GM12875 (cell line): ENCODE measurements at regions not wholly inside any gene's neighbourhood (a gene's known extent, or its start where the extent isn't known, plus 50 kb on each side); places are given as distances from the start of the nearest gene placed in this dataset.
"Not testable (repeated sequence)": the region's sequence is repeated elsewhere in the genome, so short reads cannot be mapped to it uniquely, and the experiment has no call there.

Experiments used
- H3K4me3 ChIP-seq: one replicate; pipeline ENCODE4 v1.5.1; 2011; ENCODE audit warnings: low read depth, low read length, control low read depth
- TF ChIP-seq, protein P1 (sequence below): IDR thresholded peaks from 2 replicates; pipeline ENCODE4 v1.5.1; 2011; ENCODE audit warnings: low read depth, mild to moderate bottlenecking, control low read depth, inconsistent platforms, low read length, moderate library complexity, borderline replicate concordance; ENCODE audit not compliant: insufficient read depth

DNA sequence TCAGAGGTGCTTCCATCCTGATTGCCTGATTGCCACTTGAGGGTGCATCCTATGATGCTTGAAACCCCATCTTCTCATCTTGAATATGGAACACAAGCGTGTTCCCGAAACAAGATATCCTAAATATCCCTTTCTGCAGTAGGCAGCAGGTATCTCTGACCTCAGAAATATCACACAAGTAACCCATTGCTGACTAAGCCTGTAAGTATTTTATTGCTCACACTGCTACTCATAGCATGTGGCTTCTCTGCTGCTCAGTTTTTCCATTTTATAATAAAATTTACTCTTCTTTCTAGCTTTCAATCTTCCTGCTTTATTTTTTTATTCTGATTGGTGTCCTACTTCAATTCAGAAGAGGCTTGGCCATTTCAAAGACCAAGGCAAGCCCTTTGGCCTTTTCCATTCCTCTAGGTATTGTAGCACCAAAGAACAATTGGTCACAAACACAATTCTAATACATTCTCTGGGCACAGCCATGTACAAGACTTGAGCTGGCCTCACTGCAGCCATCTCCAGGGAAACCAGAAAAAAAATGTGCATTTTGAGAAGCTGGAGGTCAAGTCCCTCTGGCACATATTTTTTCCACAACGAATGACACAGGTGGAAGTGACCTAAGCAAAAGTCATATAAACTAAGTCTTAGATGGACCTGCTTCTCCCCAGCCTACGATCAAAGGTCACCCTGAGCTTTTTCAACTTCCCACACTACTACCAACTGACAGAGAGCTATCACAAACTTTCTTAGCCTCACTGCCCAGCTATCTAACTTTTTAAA lies 107.0 kb downstream of the OR13H1 start:
- no peak overlapping the region for H3K4me3 ChIP-seq
- TF ChIP-seq, protein P1, sequence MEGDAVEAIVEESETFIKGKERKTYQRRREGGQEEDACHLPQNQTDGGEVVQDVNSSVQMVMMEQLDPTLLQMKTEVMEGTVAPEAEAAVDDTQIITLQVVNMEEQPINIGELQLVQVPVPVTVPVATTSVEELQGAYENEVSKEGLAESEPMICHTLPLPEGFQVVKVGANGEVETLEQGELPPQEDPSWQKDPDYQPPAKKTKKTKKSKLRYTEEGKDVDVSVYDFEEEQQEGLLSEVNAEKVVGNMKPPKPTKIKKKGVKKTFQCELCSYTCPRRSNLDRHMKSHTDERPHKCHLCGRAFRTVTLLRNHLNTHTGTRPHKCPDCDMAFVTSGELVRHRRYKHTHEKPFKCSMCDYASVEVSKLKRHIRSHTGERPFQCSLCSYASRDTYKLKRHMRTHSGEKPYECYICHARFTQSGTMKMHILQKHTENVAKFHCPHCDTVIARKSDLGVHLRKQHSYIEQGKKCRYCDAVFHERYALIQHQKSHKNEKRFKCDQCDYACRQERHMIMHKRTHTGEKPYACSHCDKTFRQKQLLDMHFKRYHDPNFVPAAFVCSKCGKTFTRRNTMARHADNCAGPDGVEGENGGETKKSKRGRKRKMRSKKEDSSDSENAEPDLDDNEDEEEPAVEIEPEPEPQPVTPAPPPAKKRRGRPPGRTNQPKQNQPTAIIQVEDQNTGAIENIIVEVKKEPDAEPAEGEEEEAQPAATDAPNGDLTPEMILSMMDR, result no peak

DNA sequence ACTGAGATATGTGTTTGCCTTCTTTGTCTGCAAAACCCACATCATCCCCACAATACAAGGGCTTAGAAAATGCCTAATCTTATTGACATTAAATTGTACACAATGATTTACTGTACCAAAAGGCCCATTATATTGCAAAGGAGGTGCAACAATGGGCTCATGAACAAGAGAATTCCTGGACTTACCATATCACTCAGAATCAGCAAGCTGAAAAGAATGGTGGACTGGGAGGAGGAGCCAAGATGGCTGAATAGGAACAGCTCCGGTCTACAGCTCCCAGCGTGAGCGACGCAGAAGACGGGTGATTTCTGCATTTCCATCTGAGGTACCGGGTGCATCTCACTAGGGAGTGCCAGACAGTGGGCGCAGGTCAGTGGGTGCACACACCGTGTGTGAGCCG lies 119.9 kb downstream of the OR13H1 start:
- H3K4me3 ChIP-seq, result not testable (repeated sequence)

DNA sequence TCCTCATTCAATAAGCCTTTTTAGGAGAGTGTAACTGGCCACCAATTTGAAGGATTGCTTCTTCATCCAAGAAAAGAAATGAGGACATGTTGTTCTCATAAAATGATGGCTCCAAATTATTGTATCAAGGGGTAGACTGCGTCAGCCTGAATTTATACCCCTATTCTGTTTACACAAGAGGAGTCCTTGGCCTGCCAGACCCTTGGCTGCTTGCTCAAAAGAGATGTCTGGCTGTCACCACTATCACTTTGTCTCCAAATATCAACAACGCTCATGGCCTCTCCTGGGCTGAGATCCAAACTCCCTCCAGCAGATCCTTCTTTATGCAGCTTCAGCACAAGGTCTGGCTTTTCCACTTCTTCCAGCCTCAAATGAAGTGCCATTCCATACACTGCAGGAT lies 127.9 kb downstream of the OR13H1 start:
- TF ChIP-seq, protein P1, result no peak
- H3K4me3 ChIP-seq, result no peak overlapping the region

DNA sequence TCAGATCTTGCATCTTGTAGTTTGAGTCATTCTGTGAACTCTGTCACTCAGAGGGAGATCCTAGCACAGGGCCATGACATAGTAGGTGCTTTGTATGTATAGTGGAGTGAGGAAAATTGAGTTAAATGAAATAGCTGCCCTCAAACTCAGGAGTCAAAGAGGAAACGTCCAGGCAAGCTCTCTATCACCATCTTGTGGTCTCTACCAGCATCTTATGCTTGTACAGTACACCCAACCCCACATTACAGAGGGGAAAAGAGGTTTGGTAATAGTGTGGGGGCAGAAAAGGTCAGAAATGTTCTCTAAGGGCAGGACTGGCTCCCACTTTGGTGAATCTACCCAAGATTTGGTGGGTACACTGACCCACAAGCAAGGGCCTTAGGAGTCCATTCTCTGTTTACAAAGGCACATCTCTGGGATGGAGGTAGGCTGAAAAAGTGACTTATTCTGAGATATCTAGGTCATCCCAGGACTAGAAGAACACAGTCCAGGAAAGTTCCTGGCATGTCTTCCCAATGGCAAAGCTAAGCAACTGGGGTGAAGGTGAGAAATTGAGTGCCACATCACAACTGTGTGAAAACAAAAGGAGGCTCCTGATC lies 131.8 kb downstream of the OR13H1 start:
- TF ChIP-seq, protein P1, result peak; percentile 71
- no peak overlapping the region for H3K4me3 ChIP-seq

DNA sequence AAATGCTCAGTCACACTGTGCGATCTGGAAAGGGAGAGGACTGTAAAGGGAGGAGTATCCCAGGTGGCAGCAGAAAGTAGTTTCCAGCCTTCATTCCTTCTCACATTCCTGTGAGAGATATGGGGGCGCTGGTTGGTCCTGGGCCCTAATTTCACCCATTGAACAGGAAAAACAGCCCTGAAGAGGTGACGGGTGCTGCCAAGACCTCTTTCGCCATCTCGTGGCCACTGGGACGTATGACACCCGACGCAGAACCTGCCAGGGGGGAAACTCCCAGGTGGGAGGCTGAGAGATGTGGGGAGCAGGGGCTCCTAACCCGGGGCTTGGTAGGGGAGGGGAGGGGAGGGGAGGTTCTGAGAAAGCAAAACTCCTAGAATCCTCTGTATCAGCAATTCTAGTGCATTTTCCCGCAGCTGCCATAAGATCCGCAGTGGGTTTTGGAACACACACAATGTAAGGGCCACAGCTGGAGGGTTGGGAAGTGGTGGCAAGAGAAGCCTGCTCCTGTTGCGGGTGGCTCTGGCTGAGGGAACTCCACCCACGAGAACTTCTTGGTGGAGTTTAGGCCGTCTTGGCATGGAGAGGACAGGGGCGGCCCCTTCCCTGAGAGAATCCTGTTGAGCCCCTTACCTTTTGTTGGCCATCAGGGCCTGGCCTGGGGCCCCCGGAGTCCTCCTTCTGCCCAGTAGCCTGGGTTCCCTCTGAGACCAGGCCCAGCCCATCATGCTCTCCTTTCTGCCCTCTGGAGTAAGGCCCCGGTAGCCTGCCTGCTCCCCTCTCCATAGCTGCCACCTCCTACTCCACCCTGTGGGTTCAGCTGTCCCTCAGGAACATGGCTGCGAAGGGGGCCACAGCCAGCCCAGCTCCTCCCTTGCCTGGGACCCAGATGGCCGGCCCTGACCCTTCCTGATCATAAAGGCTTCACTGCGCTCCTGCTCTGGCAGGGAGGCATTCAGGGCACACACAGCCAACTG lies 134.1 kb downstream of the OR13H1 start:
- H3K4me3 ChIP-seq, result no peak overlapping the region
- TF ChIP-seq, protein P1, result peak; percentile 90

DNA sequence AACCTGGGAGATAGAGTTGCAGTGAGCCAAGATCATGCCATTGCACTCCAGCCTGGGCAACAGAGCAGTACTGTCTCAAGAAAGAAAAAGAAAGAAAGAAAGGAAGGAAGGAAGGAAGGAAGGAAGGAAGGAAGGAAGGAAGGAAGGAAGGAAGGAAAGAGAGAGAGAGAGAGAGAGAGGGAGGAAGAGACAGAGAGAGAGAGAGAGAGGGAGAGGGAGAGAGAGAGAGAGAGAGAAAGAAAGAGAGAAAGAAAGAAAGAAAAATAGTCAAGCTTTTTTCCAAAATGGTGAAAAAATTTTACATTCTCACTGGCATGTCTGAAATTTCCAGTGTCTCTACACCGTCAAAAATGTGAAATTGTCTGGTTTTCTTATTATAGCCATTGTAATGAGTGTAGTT lies 138.9 kb downstream of the OR13H1 start:
- not testable (repeated sequence) for H3K4me3 ChIP-seq

DNA sequence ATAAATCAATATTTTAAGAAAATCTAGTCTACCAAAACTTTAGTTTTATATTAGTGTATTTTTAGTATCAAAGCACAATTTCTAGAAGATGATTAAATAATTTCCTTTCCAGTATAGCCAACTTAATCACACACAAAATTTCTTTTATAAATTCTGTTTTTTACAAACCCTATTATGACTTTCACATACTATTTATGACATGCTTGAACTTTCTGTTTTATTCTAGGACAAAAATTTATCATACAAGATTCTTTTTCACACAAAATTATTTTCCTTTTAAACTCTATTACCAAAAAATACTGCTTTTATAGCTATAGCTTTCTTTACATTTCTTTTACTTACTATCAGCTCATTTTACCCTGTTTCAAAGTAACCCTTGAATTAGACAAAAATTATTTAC lies 149.5 kb downstream of the OR13H1 start:
- H3K4me3 ChIP-seq, result no peak overlapping the region
- TF ChIP-seq, protein P1, result no peak

DNA sequence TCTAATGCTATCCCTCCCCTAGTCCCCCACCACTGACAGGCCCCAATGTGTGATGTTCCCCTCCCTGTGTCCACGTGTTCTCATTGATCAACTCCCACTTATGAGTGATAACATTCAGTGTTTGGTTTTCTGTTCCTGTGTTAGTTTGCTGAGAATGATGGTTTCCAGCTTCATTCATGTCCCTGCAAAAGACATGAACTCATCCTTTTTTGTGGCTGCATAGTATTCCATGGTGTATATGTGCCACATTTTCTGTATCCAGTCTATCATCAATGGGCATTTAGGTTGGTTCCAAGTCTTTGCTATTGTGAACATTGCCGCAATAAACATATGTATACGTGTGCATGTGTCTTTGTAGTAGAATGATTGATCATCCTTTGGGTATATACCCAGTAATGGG lies 153.1 kb downstream of the OR13H1 start:
- H3K4me3 ChIP-seq, result not testable (repeated sequence)
